GM19452 (cell line): ENCODE measurements at regions not wholly inside any gene's neighbourhood (a gene's known extent, or its start where the extent isn't known, plus 50 kb on each side); places are given as distances from the start of the nearest gene placed in this dataset.

Source experiments
- ATAC-seq: cut with Tn5 transposase; IDR thresholded peaks from one replicate; pipeline ENCODE4 v1.9.1; 2021; ENCODE audit not compliant: unreplicated experiment

- no peak for ATAC-seq
These were observed 85.1 kb upstream of the GHR start for GRCh38 chr5:42338136-42338535.

DNA sequence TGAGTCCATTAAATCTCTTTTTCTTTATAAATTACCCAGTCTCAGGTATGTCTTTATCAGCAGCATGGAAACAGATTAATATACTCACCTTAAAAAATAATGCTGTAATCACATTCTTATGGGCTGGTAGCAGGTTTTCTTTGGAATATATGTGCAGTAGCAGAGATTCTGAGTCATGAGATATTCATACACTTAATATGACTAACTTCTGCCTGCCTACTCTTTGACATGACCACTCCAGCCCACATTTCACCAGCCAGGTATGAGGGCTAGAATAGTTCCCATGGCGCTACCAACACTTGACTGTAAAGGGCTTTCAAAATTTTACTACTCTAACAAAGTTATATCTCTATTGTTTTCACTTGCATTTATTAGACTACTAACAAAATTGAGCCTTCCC is 74.1 kb upstream of the GHR start:
- ATAC-seq: no peak

DNA sequence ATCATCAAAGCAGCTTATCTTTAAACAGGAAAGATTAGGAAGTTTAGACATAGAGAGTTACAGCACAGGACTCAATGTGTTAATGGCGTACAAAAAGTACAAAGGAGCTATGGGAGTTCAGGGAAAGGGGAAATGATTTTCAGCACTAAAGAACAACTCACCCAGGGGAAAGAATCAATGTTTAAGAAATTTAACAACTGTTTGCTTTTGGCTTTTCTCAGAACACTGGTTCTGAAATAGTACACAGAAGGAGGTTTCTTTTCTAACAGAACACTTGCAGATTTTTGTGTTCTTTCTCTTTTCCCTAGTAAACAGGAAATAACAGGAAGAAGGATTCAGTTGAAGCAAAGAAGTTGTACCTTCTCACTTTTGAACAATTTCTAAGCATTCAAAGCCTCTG is 71.3 kb upstream of the GHR start:
- no peak for ATAC-seq

- no peak for ATAC-seq
These were observed 63.2 kb upstream of the GHR start for GRCh38 chr5:42360056-42360455.

- no peak for ATAC-seq
These were observed 62.5 kb upstream of the GHR start for GRCh38 chr5:42360616-42361314.

DNA sequence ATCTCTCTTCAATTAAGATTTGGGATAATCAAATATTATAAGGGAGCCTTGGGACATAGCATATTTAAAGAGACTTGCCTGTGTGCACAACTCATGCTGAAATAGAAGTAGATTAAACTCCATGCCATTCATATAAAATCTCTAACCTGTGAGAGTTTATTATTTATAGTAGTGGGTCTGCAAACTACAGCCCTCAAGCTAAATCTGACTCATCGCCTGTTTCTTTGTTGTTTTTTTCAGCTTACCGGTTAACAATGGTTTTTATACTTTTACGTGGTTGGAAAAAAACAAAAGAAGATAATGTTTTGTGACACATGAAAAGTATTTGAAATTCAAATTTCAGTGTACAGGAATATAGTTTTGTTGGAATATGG is 61.9 kb upstream of the GHR start:
- ATAC-seq: no peak

DNA sequence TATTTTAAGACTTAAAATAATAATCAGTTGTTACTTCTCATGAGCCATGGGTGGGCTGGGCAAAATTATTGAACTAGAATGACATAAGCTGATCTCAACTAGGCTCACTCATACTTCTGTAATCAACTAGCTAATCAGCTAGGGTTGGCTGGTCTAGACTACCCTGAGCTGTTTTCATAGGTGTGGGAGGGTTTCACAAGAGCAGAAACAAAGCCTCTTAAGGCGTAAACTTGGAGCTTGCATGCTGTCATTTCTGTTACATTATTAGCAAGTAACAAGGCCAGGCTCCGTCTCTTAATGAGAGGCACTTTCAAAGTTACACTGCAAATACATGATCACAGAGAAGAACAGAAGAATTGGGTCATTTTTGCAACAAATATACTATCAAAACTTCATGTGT is 57.2 kb upstream of the GHR start:
- no peak for ATAC-seq
